GM19467 (cell line): ENCODE measurements at regions not wholly inside any gene's neighbourhood (a gene's known extent, or its start where the extent isn't known, plus 50 kb on each side); places are given as distances from the start of the nearest gene placed in this dataset.

Source experiments
- ATAC-seq: cut with Tn5 transposase; IDR thresholded peaks from one replicate; pipeline ENCODE4 v1.9.1; 2021; ENCODE audit warnings: mild to moderate bottlenecking, moderate library complexity; ENCODE audit not compliant: unreplicated experiment

GRCh38 chr11:97814325-97814959 is 1206.3 kb upstream of the CNTN5 start:
- ATAC-seq = no peak

GRCh38 chr11:97815667-97816066 is 1205.1 kb upstream of the CNTN5 start:
- no peak for ATAC-seq

GRCh38 chr11:97832451-97832850 is 1188.3 kb upstream of the CNTN5 start:
- no peak for ATAC-seq

GRCh38 chr11:97833412-97833811 is 1187.3 kb upstream of the CNTN5 start:
- ATAC-seq = no peak

- ATAC-seq = no peak
Measured at GRCh38 chr11:97844016-97844415, 1176.7 kb upstream of the CNTN5 start.

GRCh38 chr11:97847730-97848129 is 1173.0 kb upstream of the CNTN5 start:
- ATAC-seq = no peak

GRCh38 chr11:97850701-97851100 is 1170.0 kb upstream of the CNTN5 start:
- no peak for ATAC-seq

- no peak for ATAC-seq
Measured at GRCh38 chr11:97854357-97854756, 1166.4 kb upstream of the CNTN5 start.

GRCh38 chr11:97854877-97855276 is 1165.9 kb upstream of the CNTN5 start:
- ATAC-seq = no peak

GRCh38 chr11:97856666-97857065 is 1164.1 kb upstream of the CNTN5 start:
- ATAC-seq = no peak

GRCh38 chr11:97860237-97860636 is 1160.5 kb upstream of the CNTN5 start:
- no peak for ATAC-seq

- no peak for ATAC-seq
Measured at GRCh38 chr11:97862021-97862420, 1158.7 kb upstream of the CNTN5 start.

- ATAC-seq = no peak
Measured at GRCh38 chr11:97865424-97866012, 1155.2 kb upstream of the CNTN5 start.

GRCh38 chr11:97871816-97872215 is 1148.9 kb upstream of the CNTN5 start:
- ATAC-seq = no peak

- ATAC-seq = no peak
Measured at GRCh38 chr11:97880209-97880608, 1140.5 kb upstream of the CNTN5 start.

GRCh38 chr11:97883086-97883485 is 1137.7 kb upstream of the CNTN5 start:
- ATAC-seq = no peak

- ATAC-seq = no peak
Measured at GRCh38 chr11:97888641-97889040, 1132.1 kb upstream of the CNTN5 start.

GRCh38 chr11:97890466-97890865 is 1130.3 kb upstream of the CNTN5 start:
- no peak for ATAC-seq

- no peak for ATAC-seq
Measured at GRCh38 chr11:97893612-97894011, 1127.1 kb upstream of the CNTN5 start.

- ATAC-seq = no peak
Measured at GRCh38 chr11:97894978-97895377, 1125.8 kb upstream of the CNTN5 start.

- no peak for ATAC-seq
Measured at GRCh38 chr11:97895572-97895971, 1125.2 kb upstream of the CNTN5 start.

- ATAC-seq = no peak
Measured at GRCh38 chr11:97902828-97903227, 1117.9 kb upstream of the CNTN5 start.

GRCh38 chr11:97905101-97905500 is 1115.6 kb upstream of the CNTN5 start:
- ATAC-seq = no peak
